HFFc6 (cell line): ENCODE measurements at regions not wholly inside any gene's neighbourhood (a gene's known extent, or its start where the extent isn't known, plus 50 kb on each side); places are given as distances from the start of the nearest gene placed in this dataset.

Experiments
- DNase-seq: peaks from one replicate; pipeline ENCODE4 v3.0.0-alpha.2; 2018
- H3K27ac Mint-ChIP-seq: 2 replicates; pipeline ENCODE4 v1.8.0; 2020; ENCODE audit warnings: mild to moderate bottlenecking, mixed read lengths
- H3K27me3 Mint-ChIP-seq: 2 replicates; pipeline ENCODE4 v1.8.0; 2021; ENCODE audit warnings: mild to moderate bottlenecking, moderate library complexity, mixed read lengths; ENCODE audit not compliant: insufficient read depth
- H3K36me3 Mint-ChIP-seq: 2 replicates; pipeline ENCODE4 v1.8.0; 2021; ENCODE audit warnings: low read depth, mixed read lengths
- H3K4me1 Mint-ChIP-seq: 2 replicates; pipeline ENCODE4 v1.8.0; 2020; ENCODE audit warnings: low read depth, mixed read lengths
- H3K4me3 Mint-ChIP-seq: 2 replicates; pipeline ENCODE4 v1.8.0; 2020; ENCODE audit warnings: mild to moderate bottlenecking, moderate library complexity, mixed read lengths
- H3K9me3 Mint-ChIP-seq: 2 replicates; pipeline ENCODE4 v1.8.0; 2020; ENCODE audit warnings: mild to moderate bottlenecking, mixed read lengths
- CTCF ChIP-seq: fragments of 200-600 bp; sonication (generic); IDR thresholded peaks from 2 replicates; pipeline ENCODE4 v1.5.0; 2021; ENCODE audit warnings: antibody characterized with exemption, mild to moderate bottlenecking

- Mint-ChIP-seq H3K27ac (no peak overlapping the region), H3K9me3 (peaks cover 71% of the 10 kb centered on the region), H3K27me3 (no peaks in the 10 kb centered on the region), H3K4me3 (no peak overlapping the region), H3K36me3 (peaks cover 4% of the 10 kb centered on the region; the same call in 1 of the 2 replicates), H3K4me1 (no peaks in the 10 kb centered on the region)
- no peak for TF ChIP-seq CTCF
- no peak for DNase-seq
Observed at GRCh38 chr1:242629396-242629795, 104.9 kb upstream of the PLD5 start.

GRCh38 chr1:242623756-242624155 is 99.3 kb upstream of the PLD5 start:
- TF ChIP-seq CTCF = no peak
- Mint-ChIP-seq H3K36me3 (peaks cover 5% of the 10 kb centered on the region; the same call in 1 of the 2 replicates), H3K4me1 (no peaks in the 10 kb centered on the region), H3K4me3 (no peak overlapping the region), H3K27ac (no peak overlapping the region), H3K27me3 (no peaks in the 10 kb centered on the region; the same call in none of the 2 replicates), H3K9me3 (peaks cover 83% of the 10 kb centered on the region)
- no peak for DNase-seq

DNA sequence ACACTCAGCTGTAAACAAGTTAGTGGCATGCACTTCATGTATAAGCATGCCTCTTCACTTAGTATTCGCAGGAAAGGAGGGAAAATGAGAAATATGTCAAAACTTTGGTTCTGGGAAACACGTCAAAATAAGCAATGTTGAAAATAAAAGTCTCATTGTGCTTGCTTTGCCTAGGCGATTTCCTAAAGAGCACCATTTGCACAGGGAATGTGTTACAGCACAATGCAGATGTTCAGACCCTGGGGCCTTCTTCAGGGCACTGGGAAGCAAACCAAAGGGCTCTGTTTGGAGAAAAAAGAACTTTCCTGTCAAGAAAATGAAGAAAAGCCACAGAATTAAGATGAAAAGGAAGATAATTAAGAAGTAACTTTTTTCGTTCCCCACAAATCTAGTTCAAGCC is 98.6 kb upstream of the PLD5 start:
- Mint-ChIP-seq H3K4me3 (no peak overlapping the region), H3K27ac (no peak overlapping the region), H3K36me3 (peaks cover 5% of the 10 kb centered on the region; the same call in 1 of the 2 replicates), H3K27me3 (no peaks in the 10 kb centered on the region; the same call in none of the 2 replicates), H3K9me3 (peaks cover 83% of the 10 kb centered on the region), H3K4me1 (no peaks in the 10 kb centered on the region)
- TF ChIP-seq CTCF = no peak
- no peak for DNase-seq

DNA sequence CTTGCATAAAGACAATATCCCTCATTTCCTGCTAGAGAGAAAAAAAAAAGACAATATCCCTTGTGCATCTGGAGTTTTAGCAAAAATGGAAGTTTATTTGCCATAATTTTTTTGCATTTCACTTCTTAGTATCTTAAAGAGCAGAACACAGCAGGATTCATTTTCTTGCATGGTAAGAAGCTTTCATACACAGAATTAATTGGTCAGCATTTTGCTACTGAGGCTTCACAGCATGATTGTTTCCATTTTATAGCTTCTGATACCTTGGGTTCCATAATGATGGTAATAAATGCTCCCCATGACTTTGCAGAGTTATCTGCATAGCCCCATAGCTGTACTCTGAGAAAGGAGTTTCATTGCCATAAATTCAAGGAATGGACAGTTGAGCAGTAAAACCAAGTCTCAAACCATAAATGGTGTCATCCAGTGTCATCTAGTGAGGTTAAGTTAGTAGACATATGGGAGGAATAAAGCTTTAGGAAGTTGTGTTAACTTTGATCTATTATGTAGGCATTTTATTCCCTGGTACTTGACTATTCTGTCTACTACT is 88.8 kb upstream of the PLD5 start:
- Mint-ChIP-seq H3K4me3 (no peak overlapping the region), H3K4me1 (no peaks in the 10 kb centered on the region), H3K9me3 (peaks cover 47% of the 10 kb centered on the region), H3K36me3 (peaks cover 8% of the 10 kb centered on the region; the same call in 1 of the 2 replicates), H3K27ac (no peak overlapping the region), H3K27me3 (no peaks in the 10 kb centered on the region)
- TF ChIP-seq CTCF = no peak
- DNase-seq = no peak

DNA sequence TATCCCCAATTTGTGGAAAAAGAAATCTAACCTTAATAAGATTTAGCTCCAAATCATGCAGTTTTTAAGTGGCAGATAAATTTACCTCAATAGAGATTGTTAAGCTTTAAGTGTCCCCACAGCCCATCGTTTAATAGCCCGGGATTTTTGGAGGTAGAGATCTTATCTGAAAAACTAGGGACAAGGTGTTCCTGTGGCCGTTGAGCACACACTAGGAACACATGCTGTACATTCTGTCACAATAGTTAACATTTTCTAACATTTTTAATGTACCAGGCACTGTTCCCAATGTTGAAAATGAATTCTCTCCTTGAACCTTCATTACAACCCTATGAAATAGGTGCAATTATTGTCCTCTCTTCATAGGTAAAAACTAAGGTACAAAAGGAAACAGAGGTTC is 85.7 kb upstream of the PLD5 start:
- no peak for TF ChIP-seq CTCF
- Mint-ChIP-seq H3K27ac (no peak overlapping the region), H3K36me3 (peaks cover 8% of the 10 kb centered on the region; the same call in 1 of the 2 replicates), H3K4me1 (no peaks in the 10 kb centered on the region), H3K4me3 (no peak overlapping the region), H3K27me3 (no peaks in the 10 kb centered on the region), H3K9me3 (peaks cover 35% of the 10 kb centered on the region)
- no peak for DNase-seq
